Testis (tissue), 2 donors: ENCODE measurements at regions not wholly inside any gene's neighbourhood (a gene's known extent, or its start where the extent isn't known, plus 50 kb on each side); places are given as distances from the start of the nearest gene placed in this dataset.

Experiments
- DNase-seq: peaks from one replicate; pipeline ENCODE4 v3.0.0-alpha.2; 2019
- H3K27ac ChIP-seq, 2 donors: fragments of 200-600 bp; sonication (generic); one replicate each; pipeline ENCODE4 v1.5.1; 2019
- H3K27me3 ChIP-seq: fragments of 200-600 bp; sonication (generic); one replicate; pipeline ENCODE4 v1.5.1; 2019
- H3K36me3 ChIP-seq: fragments of 200-600 bp; sonication (generic); one replicate; pipeline ENCODE4 v1.5.1; 2017; ENCODE audit warnings: low read depth; ENCODE audit errors: missing control alignments
- H3K4me1 ChIP-seq: fragments of 200-600 bp; sonication (generic); one replicate; pipeline ENCODE4 v1.5.1; 2019
- H3K4me3 ChIP-seq, 2 donors: fragments of 200-600 bp; sonication (generic); one replicate each; pipeline ENCODE4 v1.5.1; 2017 to 2019
- H3K9me3 ChIP-seq: fragments of 200-600 bp; sonication (generic); one replicate; pipeline ENCODE4 v1.5.1; 2017
- CTCF ChIP-seq, 3 experiments: fragments of 450-650 bp in 2 of 3; fragments of 200-600 bp in 1 of 3; sonication (generic) in 1 of 3; IDR thresholded peaks; one replicate each; pipeline ENCODE4 v1.5.1; 2016 to 2019; ENCODE audit warnings: antibody characterized with exemption in 3 of 3, mild to moderate bottlenecking in 2 of 3, moderate library complexity in 1 of 3
- POLR2A ChIP-seq: fragments of 450-650 bp; IDR thresholded peaks from one replicate; pipeline ENCODE4 v1.6.1; 2017; ENCODE audit warnings: antibody characterized with exemption, mild to moderate bottlenecking, moderate library complexity
- WGBS, 2 donors: methylation state at CpG; one replicate each; pipeline ENCODE4 v1.1.5; 2018; 5-methylcytosine and 5-hydroxymethylcytosine counted together
- intact Hi-C: fragments of 100-400 bp; cut with DNase I; formaldehyde crosslinking; loops from one replicate; pipeline ENCODE4 v1.15.1; 2023; ENCODE audit warnings: low total_unique reads

GRCh38 chr3:94965867-94966475, 903.1 kb downstream of the NSUN3 start:
- TF ChIP-seq CTCF (IDR thresholded peaks at IDR 0.05): no peak
- no peak for TF ChIP-seq POLR2A
- Histone ChIP-seq H3K4me3 (no peak overlapping the region), H3K27me3 (no peaks in the 10 kb centered on the region), H3K9me3 (no peaks in the 10 kb centered on the region), H3K27ac (no peak overlapping the region), H3K4me1 (peaks cover 5% of the 10 kb centered on the region), H3K36me3 (no peaks in the 10 kb centered on the region)
- DNase-seq: no peak
- 81 to 89% methylated on average over 2 of the region's 2 CpGs for WGBS, 2 donors
- intact Hi-C loops: no loop called here

- Histone ChIP-seq H3K4me3 (no peak overlapping the region), H3K36me3 (no peaks in the 10 kb centered on the region), H3K27me3 (no peaks in the 10 kb centered on the region), H3K27ac (peak overlapping the region in 1 of 2 donors; percentile 23), H3K4me1 (peaks cover 9% of the 10 kb centered on the region), H3K9me3 (no peaks in the 10 kb centered on the region)
- TF ChIP-seq POLR2A (no peak), CTCF (IDR thresholded peaks at IDR 0.05) (no peak)
- 53 to 59% methylated on average over 2 of the region's 2 CpGs for WGBS, 2 donors
- intact Hi-C loops: no loop called here
- DNase-seq: no peak
Measured at GRCh38 chr3:94967196-94967595, 904.3 kb downstream of the NSUN3 start.

GRCh38 chr3:94968519-94968918, 905.7 kb downstream of the NSUN3 start:
- peak overlapping the region; percentile 28 to 29 for H3K27ac ChIP-seq
- TF ChIP-seq POLR2A (no peak), CTCF (IDR thresholded peaks at IDR 0.05) (no peak)
- H3K4me1 ChIP-seq: peaks cover 10% of the 10 kb centered on the region
- H3K4me3 ChIP-seq: no peak overlapping the region
- WGBS, 2 donors: 52 to 53% methylated on average over 1 of the region's 1 CpG
- H3K9me3 ChIP-seq: no peaks in the 10 kb centered on the region
- H3K27me3 ChIP-seq: no peaks in the 10 kb centered on the region
- no peak for DNase-seq
- no peaks in the 10 kb centered on the region for H3K36me3 ChIP-seq
- intact Hi-C loops: no loop called here

- no peak overlapping the region for H3K27ac ChIP-seq
- 92 to 94% methylated on average over 1 of the region's 1 CpG for WGBS, 2 donors
- no peaks in the 10 kb centered on the region for H3K27me3 ChIP-seq
- intact Hi-C loops: no loop called here
- no peaks in the 10 kb centered on the region for H3K36me3 ChIP-seq
- H3K4me1 ChIP-seq: peaks cover 10% of the 10 kb centered on the region
- TF ChIP-seq CTCF (IDR thresholded peaks at IDR 0.05) (no peak), POLR2A (no peak)
- no peak overlapping the region for H3K4me3 ChIP-seq
- no peaks in the 10 kb centered on the region for H3K9me3 ChIP-seq
- DNase-seq: no peak
Measured at GRCh38 chr3:94972066-94972465, 909.2 kb downstream of the NSUN3 start.

- no peak for TF ChIP-seq POLR2A
- no peak for TF ChIP-seq CTCF (IDR thresholded peaks at IDR 0.05)
Measured at GRCh38 chr3:94978084-94978483, 915.2 kb downstream of the NSUN3 start.

More at GRCh38 chr3:94978084-94978483, 915.2 kb downstream of the NSUN3 start:
- H3K27me3 ChIP-seq: no peaks in the 10 kb centered on the region
- intact Hi-C loops: no loop called here
- no peaks in the 10 kb centered on the region for H3K4me1 ChIP-seq
- H3K9me3 ChIP-seq: no peaks in the 10 kb centered on the region
- no peaks in the 10 kb centered on the region for H3K36me3 ChIP-seq
- no peak overlapping the region for H3K27ac ChIP-seq
- WGBS, 2 donors: 55 to 62% methylated on average over 1 of the region's 1 CpG
- DNase-seq: no peak
- H3K4me3 ChIP-seq: no peak overlapping the region
